H1 (cell line): ENCODE measurements at regions not wholly inside any gene's neighbourhood (a gene's known extent, or its start where the extent isn't known, plus 50 kb on each side); places are given as distances from the start of the nearest gene placed in this dataset.

Experiments
- CTCF ChIA-PET: fragments of 300-600 bp; sonication (Branson Sonifier 250); formaldehyde crosslinking; loops from one replicate; lab custom pipeline; 2021; ENCODE audit not compliant: partially characterized antibody; lab: Charles Lee
- POLR2A ChIA-PET: fragments of 300-600 bp; sonication (Branson Sonifier 250); formaldehyde crosslinking; loops from one replicate; lab custom pipeline; 2021; ENCODE audit warnings: inconsistent platforms; ENCODE audit not compliant: partially characterized antibody; lab: Charles Lee
- DNase-seq, 2 experiments: peaks; one replicate each; pipeline versions ENCODE4 v3.0.0 to v3.0.0-alpha.2; 2010 to 2022; ENCODE audit warnings: low spot score in 2 of 2, low read depth in 1 of 2, mixed read lengths in 1 of 2
- FAIRE-seq: peaks from 2 replicates; lab custom pipeline; 2011; peaks lifted over from hg19 to GRCh38; lab: Jason Lieb, UNC
- H2AFZ ChIP-seq: 2 replicates; pipeline ENCODE4 v1.8.1; 2012; ENCODE audit warnings: low read length, inconsistent platforms
- H2AK5ac ChIP-seq: 2 replicates; pipeline ENCODE4 v1.6.1; 2013; ENCODE audit warnings: low read depth, low read length
- H2BK120ac ChIP-seq: replicated peaks from 2 replicates; pipeline ENCODE3; 2013; ENCODE audit warnings: low read depth, low read length, inconsistent platforms
- H2BK12ac ChIP-seq: 2 replicates; pipeline ENCODE4 v1.6.1; 2013; ENCODE audit warnings: low read depth, low read length
- H2BK15ac ChIP-seq: 2 replicates; pipeline ENCODE4 v1.6.1; 2013; ENCODE audit warnings: low read length
- H2BK20ac ChIP-seq: 2 replicates; pipeline ENCODE4 v1.6.1; 2013; ENCODE audit warnings: low read length
- H2BK5ac ChIP-seq: 2 replicates; pipeline ENCODE4 v1.6.1; 2013; ENCODE audit warnings: low read depth, low read length
- H3K14ac ChIP-seq: 2 replicates; pipeline ENCODE4 v1.6.1; 2013; ENCODE audit warnings: inconsistent platforms; ENCODE audit not compliant: insufficient read length
- H3K18ac ChIP-seq: 2 replicates; pipeline ENCODE4 v1.6.1; 2013; ENCODE audit warnings: low read length; ENCODE audit errors: extremely low read depth
- H3K23ac ChIP-seq: 2 replicates; pipeline ENCODE4 v1.6.1; 2013; ENCODE audit warnings: inconsistent platforms; ENCODE audit not compliant: insufficient read length
- H3K23me2 ChIP-seq: 2 replicates; pipeline ENCODE4 v1.6.1; 2013; ENCODE audit warnings: low read depth, low read length
- H3K27ac ChIP-seq: 2 replicates; pipeline ENCODE4 v1.6.1; 2011; ENCODE audit warnings: low read depth, low read length, inconsistent platforms
- H3K27me3 ChIP-seq, 4 experiments: replicated peaks in 1 of 4; 1 replicate in 1 of 4; 2 replicates in 3 of 4; pipeline versions ENCODE4 v1.6.1 to v1.8.1; 2011 to 2013; ENCODE audit warnings: low read length in 3 of 4, mild to moderate bottlenecking in 3 of 4, inconsistent platforms in 2 of 4, mixed read lengths in 2 of 4, moderate library complexity in 1 of 4; ENCODE audit not compliant: control insufficient read depth in 3 of 4, insufficient read depth in 3 of 4; ENCODE audit errors: extremely low read depth in 1 of 4
- H3K36me3 ChIP-seq, 4 experiments: 2 replicates each; pipeline versions ENCODE4 v1.6.1 to v1.8.1; 2011 to 2013; ENCODE audit warnings: mild to moderate bottlenecking in 4 of 4, low read length in 3 of 4, moderate library complexity in 2 of 4, control low read depth in 1 of 4, inconsistent platforms in 1 of 4; ENCODE audit not compliant: insufficient read depth in 4 of 4, control insufficient read depth in 2 of 4
- H3K4ac ChIP-seq: replicated peaks from 2 replicates; pipeline ENCODE3; 2013; ENCODE audit warnings: low read length, low read depth, mixed read lengths, inconsistent platforms; ENCODE audit not compliant: insufficient read length
- H3K4me1 ChIP-seq, 4 experiments: replicated peaks in 1 of 4; 1 replicate in 1 of 4; 2 replicates in 3 of 4; pipeline versions ENCODE4 v1.6.1 to v1.8.1; 2011 to 2013; ENCODE audit warnings: low read length in 3 of 4, inconsistent platforms in 2 of 4, mixed read lengths in 1 of 4; ENCODE audit not compliant: insufficient read depth in 4 of 4, control insufficient read depth in 3 of 4
- H3K4me2 ChIP-seq, 2 experiments: 2 replicates each; pipeline versions ENCODE4 v1.6.1 to v1.8.1; 2011 to 2013; ENCODE audit warnings: low read depth in 2 of 2, low read length in 2 of 2, control low read depth in 1 of 2, inconsistent platforms in 1 of 2, mild to moderate bottlenecking in 1 of 2; ENCODE audit not compliant: insufficient read depth in 1 of 2
- H3K4me3 ChIP-seq, 4 experiments: fragments of 200-600, 300-600 bp in 1 of 4; sonication (generic), shearing (Covaris generic), sonication (Bioruptor Twin) in 1 of 4; 2 replicates each; pipeline versions ENCODE4 v1.5.1 to v1.8.1; 2011 to 2016; ENCODE audit warnings: low read length in 4 of 4, low read depth in 3 of 4, control low read depth in 2 of 4, inconsistent platforms in 2 of 4, mild to moderate bottlenecking in 2 of 4, mixed read lengths in 1 of 4, moderate library complexity in 1 of 4; ENCODE audit not compliant: insufficient read depth in 2 of 4; ENCODE audit errors: extremely low read depth in 1 of 4
- H3K56ac ChIP-seq: replicated peaks from 2 replicates; pipeline ENCODE3; 2013; ENCODE audit warnings: low read depth, mild to moderate bottlenecking, mixed read lengths, low read length, inconsistent platforms; ENCODE audit not compliant: insufficient read length
- H3K79me1 ChIP-seq: 2 replicates; pipeline ENCODE4 v1.6.1; 2013; ENCODE audit warnings: low read depth, low read length, control low read depth
- H3K79me2 ChIP-seq, 2 experiments: 2 replicates each; pipeline versions ENCODE4 v1.6.1 to v1.8.1; 2012 to 2013; ENCODE audit warnings: low read length in 2 of 2, mild to moderate bottlenecking in 2 of 2, inconsistent platforms in 1 of 2; ENCODE audit not compliant: insufficient read depth in 2 of 2, control insufficient read depth in 1 of 2
- H3K9ac ChIP-seq, 4 experiments: replicated peaks in 1 of 4; 1 replicate in 1 of 4; 2 replicates in 3 of 4; pipeline versions ENCODE4 v1.6.1 to v1.8.1; 2011 to 2013; ENCODE audit warnings: low read depth in 3 of 4, low read length in 3 of 4, control low read depth in 2 of 4, mild to moderate bottlenecking in 2 of 4, moderate library complexity in 2 of 4, inconsistent platforms in 1 of 4; ENCODE audit errors: extremely low read depth in 1 of 4
- H3K9me3 ChIP-seq, 2 experiments: 2 replicates each; pipeline versions ENCODE4 v1.6.1 to v1.8.1; 2012 to 2013; ENCODE audit warnings: mild to moderate bottlenecking in 2 of 2, moderate library complexity in 2 of 2, control low read depth in 1 of 2, inconsistent platforms in 1 of 2, low read depth in 1 of 2, low read length in 1 of 2, mixed read lengths in 1 of 2; ENCODE audit not compliant: insufficient read depth in 2 of 2
- H4K20me1 ChIP-seq, 2 experiments: replicated peaks in 1 of 2; 2 replicates each; pipeline versions ENCODE3 to v1.8.1; 2011 to 2013; ENCODE audit warnings: inconsistent platforms in 2 of 2, low read length in 2 of 2, mild to moderate bottlenecking in 1 of 2; ENCODE audit not compliant: insufficient read depth in 2 of 2, control insufficient read depth in 1 of 2
- H4K5ac ChIP-seq: 2 replicates; pipeline ENCODE4 v1.6.1; 2013; ENCODE audit warnings: low read length, low read depth, mixed read lengths, inconsistent platforms; ENCODE audit not compliant: insufficient read length
- H4K8ac ChIP-seq: 2 replicates; pipeline ENCODE4 v1.8.0; 2013; ENCODE audit warnings: mild to moderate bottlenecking, moderate library complexity, low read length, inconsistent platforms; ENCODE audit not compliant: insufficient read depth; ENCODE audit errors: extremely low read depth
- H4K91ac ChIP-seq: replicated peaks from 2 replicates; pipeline ENCODE3; 2013; ENCODE audit warnings: low read length, mixed read lengths, inconsistent platforms; ENCODE audit not compliant: insufficient read length
- POLR2AphosphoS5 ChIP-seq: IDR thresholded peaks from 2 replicates; pipeline ENCODE4 v1.6.1; 2011; ENCODE audit warnings: low read depth, low read length
- RAD21 ChIP-seq, 2 experiments: IDR thresholded peaks in 1 of 2; conservative IDR thresholded peaks in 1 of 2; 2 replicates each; pipeline ENCODE4 v1.6.1; 2011; ENCODE audit warnings: low read depth in 2 of 2, low read length in 2 of 2, improper control_type of control experiment in 1 of 2, inconsistent platforms in 1 of 2, mild to moderate bottlenecking in 1 of 2, moderate library complexity in 1 of 2
- WGBS, 2 experiments: shearing (Covaris generic) in 1 of 2; methylation state at CpG; one replicate each; pipeline versions ENCODE4 v1.1.6 to v1.1.7; 2013 to 2015; ENCODE audit warnings: low lambda C conversion rate in 2 of 2, mixed read lengths in 2 of 2, inconsistent platforms in 1 of 2, low coverage in 1 of 2, missing lambda C conversion rate in 1 of 2; ENCODE audit not compliant: insufficient replicate concordance in 2 of 2, insufficient coverage in 1 of 2, insufficient read length in 1 of 2; ENCODE audit errors: extremely low coverage in 1 of 2, missing lambda C conversion rate in 1 of 2; 5-methylcytosine and 5-hydroxymethylcytosine counted together
- TF ChIP-seq, protein P1 (sequence below), 3 experiments: IDR thresholded peaks; 1 replicate in 2 of 3; 2 replicates in 1 of 3; pipeline versions ENCODE4 v1.5.1 to v1.6.1; 2011; ENCODE audit warnings: low read length in 3 of 3, mild to moderate bottlenecking in 3 of 3, inconsistent platforms in 2 of 3, low read depth in 1 of 3, moderate library complexity in 1 of 3; ENCODE audit not compliant: insufficient read depth in 1 of 3; ENCODE audit errors: control extremely low read depth in 1 of 3

DNA sequence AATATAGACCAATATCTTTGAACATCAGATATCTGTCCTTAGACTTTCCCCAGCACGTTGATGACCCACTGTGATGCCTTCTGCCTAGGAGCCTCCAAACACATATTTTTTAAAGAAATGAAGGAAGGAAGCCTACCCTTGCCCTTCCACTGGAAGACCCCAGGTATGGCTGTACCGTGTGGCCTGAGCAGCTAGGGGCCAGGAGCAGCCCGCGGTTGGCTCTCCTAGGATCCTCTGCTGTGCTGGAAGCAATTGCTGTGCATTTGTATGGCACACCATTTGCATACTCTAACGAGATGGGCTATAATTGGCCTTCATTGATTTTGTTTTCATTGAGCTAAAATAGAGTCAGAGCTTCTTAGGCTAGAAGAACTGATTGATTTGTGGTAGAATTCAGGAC lies 128.8 kb downstream of the GPAT3 start:
- POLR2A ChIA-PET: no interaction called here
- DNase-seq: no peak
- H2BK5ac ChIP-seq: no peak overlapping the region
- no peak overlapping the region for H2AFZ ChIP-seq
- no peak overlapping the region for H3K14ac ChIP-seq
- H3K27me3 ChIP-seq: no peaks in the 10 kb centered on the region
- H4K20me1 ChIP-seq: no peaks in the 10 kb centered on the region
- H2BK12ac ChIP-seq: no peak overlapping the region
- H2BK120ac ChIP-seq: no peak overlapping the region
- H3K36me3 ChIP-seq: no peaks in the 10 kb centered on the region
- H3K23ac ChIP-seq: no peak overlapping the region
- no peaks in the 10 kb centered on the region for H3K9me3 ChIP-seq
- no peaks in the 10 kb centered on the region for H3K79me2 ChIP-seq
- TF ChIP-seq POLR2AphosphoS5 (no peak), RAD21 (IDR thresholded peaks at IDR 0.05 in 1 of 2, conservative IDR thresholded peaks at IDR 0.05 in 1 of 2; ENCODE audit: low read depth in 2 of 2, low read length in 2 of 2) (peak; percentile 34 to 55)
- TF ChIP-seq, protein P1, sequence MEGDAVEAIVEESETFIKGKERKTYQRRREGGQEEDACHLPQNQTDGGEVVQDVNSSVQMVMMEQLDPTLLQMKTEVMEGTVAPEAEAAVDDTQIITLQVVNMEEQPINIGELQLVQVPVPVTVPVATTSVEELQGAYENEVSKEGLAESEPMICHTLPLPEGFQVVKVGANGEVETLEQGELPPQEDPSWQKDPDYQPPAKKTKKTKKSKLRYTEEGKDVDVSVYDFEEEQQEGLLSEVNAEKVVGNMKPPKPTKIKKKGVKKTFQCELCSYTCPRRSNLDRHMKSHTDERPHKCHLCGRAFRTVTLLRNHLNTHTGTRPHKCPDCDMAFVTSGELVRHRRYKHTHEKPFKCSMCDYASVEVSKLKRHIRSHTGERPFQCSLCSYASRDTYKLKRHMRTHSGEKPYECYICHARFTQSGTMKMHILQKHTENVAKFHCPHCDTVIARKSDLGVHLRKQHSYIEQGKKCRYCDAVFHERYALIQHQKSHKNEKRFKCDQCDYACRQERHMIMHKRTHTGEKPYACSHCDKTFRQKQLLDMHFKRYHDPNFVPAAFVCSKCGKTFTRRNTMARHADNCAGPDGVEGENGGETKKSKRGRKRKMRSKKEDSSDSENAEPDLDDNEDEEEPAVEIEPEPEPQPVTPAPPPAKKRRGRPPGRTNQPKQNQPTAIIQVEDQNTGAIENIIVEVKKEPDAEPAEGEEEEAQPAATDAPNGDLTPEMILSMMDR (IDR thresholded peaks at IDR 0.05; ENCODE audit: control extremely low read depth in 1 of 3, insufficient read depth in 1 of 3, low read depth in 1 of 3, low read length in 3 of 3): peak in 2 of 3 experiments; percentile 16 to 30; a peak in 2 of 4 replicates
- TF ChIP-seq, all 59 proteins: peak for 2
- H3K56ac ChIP-seq: no peak overlapping the region
- H3K79me1 ChIP-seq: no peaks in the 10 kb centered on the region
- H3K27ac ChIP-seq: no peak overlapping the region
- H2BK15ac ChIP-seq: no peak overlapping the region
- H3K18ac ChIP-seq: no peak overlapping the region
- no peak for FAIRE-seq
- no peak overlapping the region for H2AK5ac ChIP-seq
- no peaks in the 10 kb centered on the region for H3K23me2 ChIP-seq
- H3K4me2 ChIP-seq: no peak overlapping the region
- no peak overlapping the region for H3K9ac ChIP-seq
- CTCF ChIA-PET: interaction anchor here (0.8 to 2.8 kb wide), 4 partner anchors 13 to 868 kb away, joined by 3 to 9 read pairs (median 6); no protein-coding TSS in a partner anchor
- H4K91ac ChIP-seq: no peak overlapping the region
- no peak overlapping the region for H3K4ac ChIP-seq
- no peak overlapping the region for H3K4me3 ChIP-seq
- WGBS, 2 experiments: 71% methylated on average over 5 of the region's 5 CpGs; no CpG with 5 or more reads in 1 of the 2 experiments
- H3K4me1 ChIP-seq: peaks cover 0 to 5% (median 2%) of the 10 kb centered on the region in 4 experiments; a peak in 3 of 7 replicates
- H4K5ac ChIP-seq: no peak overlapping the region
- H4K8ac ChIP-seq: no peak overlapping the region
- H2BK20ac ChIP-seq: no peak overlapping the region
